GM23338 (cell line): ENCODE measurements at regions not wholly inside any gene's neighbourhood (a gene's known extent, or its start where the extent isn't known, plus 50 kb on each side); places are given as distances from the start of the nearest gene placed in this dataset.

Experiments
- ATAC-seq: fragments of 200-7000 bp; cut with Tn5 transposase; 3 replicates; pipeline ENCODE4 v1.9.1; 2020
- DNase-seq: peaks from one replicate; pipeline ENCODE4 v3.0.0-alpha.2; 2015; ENCODE audit warnings: low spot score
- H2AFZ ChIP-seq: fragments of 200-600 bp; sonication (generic); 2 replicates; pipeline ENCODE4 v1.8.0; 2016; ENCODE audit warnings: antibody characterized with exemption, mild to moderate bottlenecking, moderate library complexity
- H3F3A ChIP-seq: fragments of 200-600 bp; sonication (generic); replicated peaks from 2 replicates; pipeline ENCODE4 v1.8.0; 2017; ENCODE audit warnings: antibody characterized with exemption, mixed run types, low read depth
- H3K27ac ChIP-seq: fragments of 200-600 bp; sonication (generic); 2 replicates; pipeline ENCODE4 v1.6.1; 2016; ENCODE audit warnings: low read depth
- H3K27me3 ChIP-seq: fragments of 200-600 bp; sonication (generic); 2 replicates; pipeline ENCODE4 v1.8.0; 2016; ENCODE audit warnings: mild to moderate bottlenecking, mixed run types, moderate library complexity; ENCODE audit not compliant: insufficient read depth
- H3K36me3 ChIP-seq: fragments of 200-600 bp; sonication (generic); 2 replicates; pipeline ENCODE4 v1.8.0; 2016; ENCODE audit warnings: mild to moderate bottlenecking; ENCODE audit not compliant: insufficient read depth
- H3K4me1 ChIP-seq: fragments of 200-600 bp; sonication (generic); 2 replicates; pipeline ENCODE4 v1.8.0; 2016; ENCODE audit warnings: mild to moderate bottlenecking, moderate library complexity; ENCODE audit not compliant: insufficient read depth
- H3K4me2 ChIP-seq: fragments of 200-600 bp; sonication (generic); 2 replicates; pipeline ENCODE4 v1.7.1; 2017; ENCODE audit warnings: mixed run types
- H3K4me3 ChIP-seq: fragments of 200-600 bp; sonication (generic); 2 replicates; pipeline ENCODE4 v1.6.1; 2016; ENCODE audit warnings: mixed run types
- H3K79me2 ChIP-seq: fragments of 200-600 bp; sonication (generic); replicated peaks from 2 replicates; pipeline ENCODE4 v1.8.0; 2017; ENCODE audit warnings: mild to moderate bottlenecking; ENCODE audit not compliant: insufficient read depth
- H3K9me2 ChIP-seq: fragments of 200-600 bp; sonication (generic); 2 replicates; pipeline ENCODE4 v1.8.0; 2017; ENCODE audit not compliant: insufficient read depth
- H4K20me1 ChIP-seq: fragments of 200-600 bp; sonication (generic); replicated peaks from 2 replicates; pipeline ENCODE4 v1.8.0; 2017; ENCODE audit warnings: mild to moderate bottlenecking; ENCODE audit not compliant: insufficient read depth
- H3K27ac Mint-ChIP-seq: 2 replicates; pipeline ENCODE4 v1.8.0; 2020; ENCODE audit warnings: inconsistent platforms, mild to moderate bottlenecking, moderate library complexity, mixed read lengths
- H3K27me3 Mint-ChIP-seq: 3 replicates; pipeline ENCODE4 v1.8.0; 2022; ENCODE audit warnings: low read depth, mild to moderate bottlenecking, moderate library complexity, mixed read lengths, inconsistent platforms; ENCODE audit not compliant: insufficient read depth, poor library complexity
- H3K36me3 Mint-ChIP-seq: 3 replicates; pipeline ENCODE4 v1.8.0; 2021; ENCODE audit warnings: low read depth, mild to moderate bottlenecking, inconsistent platforms, moderate library complexity, mixed read lengths
- H3K4me1 Mint-ChIP-seq: 3 replicates; pipeline ENCODE4 v1.8.0; 2020; ENCODE audit warnings: mild to moderate bottlenecking, inconsistent platforms, mixed read lengths
- H3K4me3 Mint-ChIP-seq: 3 replicates; pipeline ENCODE4 v1.8.0; 2021; ENCODE audit warnings: moderate library complexity, mild to moderate bottlenecking, inconsistent platforms, mixed read lengths
- H3K9me3 Mint-ChIP-seq: 3 replicates; pipeline ENCODE4 v1.8.0; 2020; ENCODE audit warnings: moderate library complexity, mild to moderate bottlenecking, inconsistent platforms, mixed read lengths
- CREB1 ChIP-seq: fragments of 250-450 bp; sonication (Bioruptor Pico); IDR thresholded peaks from 2 replicates; pipeline ENCODE4 v1.5.0; 2020; ENCODE audit warnings: low read depth, mild to moderate bottlenecking, moderate library complexity
- ETS1 ChIP-seq: IDR thresholded peaks from 2 replicates; pipeline ENCODE4 v1.6.1; 2016; ENCODE audit warnings: antibody characterized with exemption
- EZH2 ChIP-seq: fragments of 200-600 bp; sonication (generic); IDR thresholded peaks from one replicate; pipeline ENCODE4 v1.8.0; 2017; ENCODE audit warnings: antibody characterized with exemption, mild to moderate bottlenecking, low read depth; ENCODE audit not compliant: unreplicated experiment
- EZH2phosphoT487 ChIP-seq: fragments of 200-600 bp; sonication (generic); IDR thresholded peaks from one replicate; pipeline ENCODE4 v1.8.1; 2018; ENCODE audit warnings: antibody characterized with exemption; ENCODE audit not compliant: unreplicated experiment
- JUNB ChIP-seq: IDR thresholded peaks from one replicate; pipeline ENCODE4 v1.6.1; 2016; ENCODE audit warnings: antibody characterized with exemption; ENCODE audit not compliant: unreplicated experiment
- NANOG ChIP-seq: IDR thresholded peaks from 2 replicates; pipeline ENCODE4 v1.6.1; 2016; ENCODE audit warnings: antibody characterized with exemption, borderline replicate concordance
- POLR2AphosphoS5 ChIP-seq: IDR thresholded peaks from 2 replicates; pipeline ENCODE4 v1.6.1; 2016; ENCODE audit warnings: antibody characterized with exemption, low read depth
- REST ChIP-seq: IDR thresholded peaks from one replicate; pipeline ENCODE4 v1.6.1; 2018; ENCODE audit warnings: antibody characterized with exemption; ENCODE audit not compliant: unreplicated experiment
- STAT1 ChIP-seq: IDR thresholded peaks from one replicate; pipeline ENCODE4 v1.6.1; 2016; ENCODE audit warnings: antibody characterized with exemption; ENCODE audit not compliant: unreplicated experiment
- ZNF114 ChIP-seq: fragments of 250-450 bp; sonication (Bioruptor Pico); IDR thresholded peaks from 2 replicates; pipeline ENCODE4 v1.5.0; 2020; ENCODE audit warnings: mild to moderate bottlenecking, moderate library complexity
- ZNF331 ChIP-seq: fragments of 250-450 bp; sonication (Bioruptor Pico); IDR thresholded peaks from 2 replicates; pipeline ENCODE4 v1.5.0; 2020; ENCODE audit warnings: low read depth, mild to moderate bottlenecking, moderate library complexity
- ZNF462 ChIP-seq: fragments of 250-450 bp; sonication (Bioruptor Pico); IDR thresholded peaks from 2 replicates; pipeline ENCODE4 v1.5.0; 2020; ENCODE audit warnings: mild to moderate bottlenecking, moderate library complexity
- TF ChIP-seq, protein P1 (sequence below), 2 experiments: fragments of 200-600 bp in 1 of 2; sonication (generic) in 1 of 2; conservative IDR thresholded peaks; 2 replicates each; pipeline versions ENCODE4 v1.5.1 to v1.6.1; 2016 to 2017; ENCODE audit warnings: antibody characterized with exemption in 2 of 2, low read depth in 2 of 2, mild to moderate bottlenecking in 2 of 2, moderate library complexity in 1 of 2

DNA sequence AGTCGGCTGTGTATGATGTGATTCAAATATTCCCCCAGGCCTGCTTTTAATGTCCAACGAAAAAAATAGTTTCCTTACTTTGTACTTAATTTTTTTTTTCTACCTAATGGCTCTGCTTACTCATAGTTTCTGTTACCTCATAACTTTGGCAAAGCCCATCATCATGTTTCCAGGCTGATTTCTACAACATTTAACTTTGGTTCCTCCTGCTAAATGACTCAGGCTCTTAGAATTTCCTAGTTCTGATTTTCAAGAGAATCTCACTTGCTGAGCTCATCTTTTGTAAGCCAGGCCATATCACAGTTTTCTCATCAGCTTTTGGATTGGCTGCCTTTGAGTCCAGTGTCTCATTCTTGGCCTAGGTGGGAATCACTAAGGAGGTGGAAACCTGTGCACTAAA is 323.1 kb downstream of the HDGFL1 start:
- Histone ChIP-seq H3K27me3 (no peaks in the 10 kb centered on the region), H3K27ac (no peak overlapping the region), H3K79me2 (no peaks in the 10 kb centered on the region), H3F3A (no peaks in the 10 kb centered on the region), H3K4me3 (no peak overlapping the region), H3K4me1 (no peaks in the 10 kb centered on the region; the same call in 1 of the 2 replicates), H2AFZ (no peak overlapping the region), H3K36me3 (no peaks in the 10 kb centered on the region), H3K9me2 (no peaks in the 10 kb centered on the region; the same call in 1 of the 2 replicates), H3K4me2 (no peak overlapping the region), H4K20me1 (no peaks in the 10 kb centered on the region)
- H3K4me3 Mint-ChIP-seq: no peak overlapping the region
- H3K36me3 Mint-ChIP-seq: no peaks in the 10 kb centered on the region
- DNase-seq (no peak), ATAC-seq (no peak)
- peaks cover 11% of the 10 kb centered on the region for H3K4me1 Mint-ChIP-seq
- no peak for TF ChIP-seq JUNB
- no peak for TF ChIP-seq NANOG
- TF ChIP-seq ETS1: no peak
- TF ChIP-seq REST: no peak
- no peak for TF ChIP-seq CREB1 (CRISPR knock-in tag)
- TF ChIP-seq, protein P1, sequence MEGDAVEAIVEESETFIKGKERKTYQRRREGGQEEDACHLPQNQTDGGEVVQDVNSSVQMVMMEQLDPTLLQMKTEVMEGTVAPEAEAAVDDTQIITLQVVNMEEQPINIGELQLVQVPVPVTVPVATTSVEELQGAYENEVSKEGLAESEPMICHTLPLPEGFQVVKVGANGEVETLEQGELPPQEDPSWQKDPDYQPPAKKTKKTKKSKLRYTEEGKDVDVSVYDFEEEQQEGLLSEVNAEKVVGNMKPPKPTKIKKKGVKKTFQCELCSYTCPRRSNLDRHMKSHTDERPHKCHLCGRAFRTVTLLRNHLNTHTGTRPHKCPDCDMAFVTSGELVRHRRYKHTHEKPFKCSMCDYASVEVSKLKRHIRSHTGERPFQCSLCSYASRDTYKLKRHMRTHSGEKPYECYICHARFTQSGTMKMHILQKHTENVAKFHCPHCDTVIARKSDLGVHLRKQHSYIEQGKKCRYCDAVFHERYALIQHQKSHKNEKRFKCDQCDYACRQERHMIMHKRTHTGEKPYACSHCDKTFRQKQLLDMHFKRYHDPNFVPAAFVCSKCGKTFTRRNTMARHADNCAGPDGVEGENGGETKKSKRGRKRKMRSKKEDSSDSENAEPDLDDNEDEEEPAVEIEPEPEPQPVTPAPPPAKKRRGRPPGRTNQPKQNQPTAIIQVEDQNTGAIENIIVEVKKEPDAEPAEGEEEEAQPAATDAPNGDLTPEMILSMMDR (conservative IDR thresholded peaks at IDR 0.05; ENCODE audit: low read depth in 2 of 2): no peak
- TF ChIP-seq ZNF462: no peak
- no peak for TF ChIP-seq ZNF331 (CRISPR knock-in tag)
- TF ChIP-seq EZH2phosphoT487: no peak
- no peak for TF ChIP-seq EZH2
- no peak for TF ChIP-seq STAT1
- TF ChIP-seq POLR2AphosphoS5: no peak
- no peak for TF ChIP-seq ZNF114 (CRISPR knock-in tag)
- H3K9me3 Mint-ChIP-seq: no peaks in the 10 kb centered on the region
- no peaks in the 10 kb centered on the region for H3K27me3 Mint-ChIP-seq
- no peak overlapping the region for H3K27ac Mint-ChIP-seq
